Neural progenitor cell (in vitro differentiated cells): ENCODE measurements at regions not wholly inside any gene's neighbourhood (a gene's known extent, or its start where the extent isn't known, plus 50 kb on each side); places are given as distances from the start of the nearest gene placed in this dataset.

ENCODE experiments used
- DNase-seq: peaks from one replicate; pipeline ENCODE4 v3.0.0-alpha.2; 2016; ENCODE audit warnings: low spot score
- H2AFZ ChIP-seq: fragments of 200-600 bp; sonication (generic); replicated peaks from 2 replicates; pipeline ENCODE4 v1.6.1; 2016; ENCODE audit warnings: antibody characterized with exemption
- H3F3A ChIP-seq: fragments of 200-600 bp; sonication (generic); 2 replicates; pipeline ENCODE4 v1.6.1; 2016; ENCODE audit warnings: antibody characterized with exemption, low read depth
- H3K27ac ChIP-seq: fragments of 200-600 bp; sonication (generic); 2 replicates; pipeline ENCODE4 v1.5.1; 2016; ENCODE audit warnings: mild to moderate bottlenecking
- H3K27me3 ChIP-seq: fragments of 200-600 bp; sonication (generic); 2 replicates; pipeline ENCODE4 v1.6.1; 2016; ENCODE audit warnings: mild to moderate bottlenecking, moderate library complexity
- H3K36me3 ChIP-seq: fragments of 200-600 bp; sonication (generic); 2 replicates; pipeline ENCODE4 v1.5.1; 2016
- H3K4me1 ChIP-seq: fragments of 200-600 bp; sonication (generic); 2 replicates; pipeline ENCODE4 v1.6.1; 2016; ENCODE audit warnings: mixed run types
- H3K4me2 ChIP-seq: fragments of 200-600 bp; sonication (generic); 2 replicates; pipeline ENCODE4 v1.6.1; 2016
- H3K4me3 ChIP-seq: fragments of 200-600 bp; sonication (generic); 2 replicates; pipeline ENCODE4 v1.5.1; 2016
- H3K79me2 ChIP-seq: fragments of 200-600 bp; sonication (generic); 2 replicates; pipeline ENCODE4 v1.6.1; 2016; ENCODE audit warnings: low read depth
- H3K9ac ChIP-seq: fragments of 200-600 bp; sonication (generic); 2 replicates; pipeline ENCODE4 v1.6.1; 2016
- H3K9me3 ChIP-seq: fragments of 200-600 bp; sonication (generic); 2 replicates; pipeline ENCODE4 v1.5.1; 2016; ENCODE audit warnings: low read depth
- H4K20me1 ChIP-seq: fragments of 200-600 bp; sonication (generic); 2 replicates; pipeline ENCODE4 v1.6.1; 2016; ENCODE audit warnings: low read depth
- H3K27ac Mint-ChIP-seq: 3 replicates; pipeline ENCODE4 v1.8.0; 2021; ENCODE audit warnings: mixed read lengths
- H3K27me3 Mint-ChIP-seq: 2 replicates; pipeline ENCODE4 v1.8.0; 2022; ENCODE audit warnings: low read depth, mild to moderate bottlenecking, inconsistent platforms, moderate library complexity, mixed read lengths; ENCODE audit not compliant: insufficient read depth
- H3K36me3 Mint-ChIP-seq: 3 replicates; pipeline ENCODE4 v1.8.0; 2021; ENCODE audit warnings: mixed read lengths
- H3K4me1 Mint-ChIP-seq: 3 replicates; pipeline ENCODE4 v1.8.0; 2021; ENCODE audit warnings: mixed read lengths
- H3K4me3 Mint-ChIP-seq: 3 replicates; pipeline ENCODE4 v1.8.0; 2021; ENCODE audit warnings: mild to moderate bottlenecking, moderate library complexity, mixed read lengths
- H3K9me3 Mint-ChIP-seq: 3 replicates; pipeline ENCODE4 v1.8.0; 2020; ENCODE audit warnings: mixed read lengths
- EZH2 ChIP-seq: fragments of 200-600 bp; sonication (generic); IDR thresholded peaks from 2 replicates; pipeline ENCODE4 v1.6.1; 2017; ENCODE audit warnings: antibody characterized with exemption, mild to moderate bottlenecking, moderate library complexity
- EZH2phosphoT487 ChIP-seq: fragments of 200-600 bp; sonication (generic); IDR thresholded peaks from 2 replicates; pipeline ENCODE4 v1.6.1; 2017; ENCODE audit warnings: antibody characterized with exemption
- TF ChIP-seq, protein P1 (sequence below): fragments of 200-600 bp; sonication (generic); IDR thresholded peaks from 2 replicates; pipeline ENCODE4 v1.5.1; 2017; ENCODE audit warnings: antibody characterized with exemption, mild to moderate bottlenecking

- DNase-seq: peak; percentile 4
- Histone ChIP-seq H3K36me3 (no peaks in the 10 kb centered on the region), H3K9me3 (no peaks in the 10 kb centered on the region), H2AFZ (no peak overlapping the region), H3K27me3 (no peaks in the 10 kb centered on the region), H3K79me2 (no peaks in the 10 kb centered on the region), H3K9ac (no peak overlapping the region), H3F3A (no peaks in the 10 kb centered on the region), H3K4me3 (no peak overlapping the region), H3K4me2 (no peak overlapping the region), H3K27ac (no peak overlapping the region), H4K20me1 (no peaks in the 10 kb centered on the region), H3K4me1 (no peaks in the 10 kb centered on the region)
- Mint-ChIP-seq H3K27me3 (no peaks in the 10 kb centered on the region), H3K4me1 (no peaks in the 10 kb centered on the region), H3K4me3 (no peak overlapping the region), H3K9me3 (no peaks in the 10 kb centered on the region), H3K27ac (no peak overlapping the region), H3K36me3 (no peaks in the 10 kb centered on the region)
- TF ChIP-seq EZH2phosphoT487 (no peak), EZH2 (no peak)
- TF ChIP-seq, protein P1, sequence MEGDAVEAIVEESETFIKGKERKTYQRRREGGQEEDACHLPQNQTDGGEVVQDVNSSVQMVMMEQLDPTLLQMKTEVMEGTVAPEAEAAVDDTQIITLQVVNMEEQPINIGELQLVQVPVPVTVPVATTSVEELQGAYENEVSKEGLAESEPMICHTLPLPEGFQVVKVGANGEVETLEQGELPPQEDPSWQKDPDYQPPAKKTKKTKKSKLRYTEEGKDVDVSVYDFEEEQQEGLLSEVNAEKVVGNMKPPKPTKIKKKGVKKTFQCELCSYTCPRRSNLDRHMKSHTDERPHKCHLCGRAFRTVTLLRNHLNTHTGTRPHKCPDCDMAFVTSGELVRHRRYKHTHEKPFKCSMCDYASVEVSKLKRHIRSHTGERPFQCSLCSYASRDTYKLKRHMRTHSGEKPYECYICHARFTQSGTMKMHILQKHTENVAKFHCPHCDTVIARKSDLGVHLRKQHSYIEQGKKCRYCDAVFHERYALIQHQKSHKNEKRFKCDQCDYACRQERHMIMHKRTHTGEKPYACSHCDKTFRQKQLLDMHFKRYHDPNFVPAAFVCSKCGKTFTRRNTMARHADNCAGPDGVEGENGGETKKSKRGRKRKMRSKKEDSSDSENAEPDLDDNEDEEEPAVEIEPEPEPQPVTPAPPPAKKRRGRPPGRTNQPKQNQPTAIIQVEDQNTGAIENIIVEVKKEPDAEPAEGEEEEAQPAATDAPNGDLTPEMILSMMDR: peak; percentile 23
Observed at GRCh38 chr2:83071914-83072313, 1387.2 kb downstream of the SUCLG1 start.

DNA sequence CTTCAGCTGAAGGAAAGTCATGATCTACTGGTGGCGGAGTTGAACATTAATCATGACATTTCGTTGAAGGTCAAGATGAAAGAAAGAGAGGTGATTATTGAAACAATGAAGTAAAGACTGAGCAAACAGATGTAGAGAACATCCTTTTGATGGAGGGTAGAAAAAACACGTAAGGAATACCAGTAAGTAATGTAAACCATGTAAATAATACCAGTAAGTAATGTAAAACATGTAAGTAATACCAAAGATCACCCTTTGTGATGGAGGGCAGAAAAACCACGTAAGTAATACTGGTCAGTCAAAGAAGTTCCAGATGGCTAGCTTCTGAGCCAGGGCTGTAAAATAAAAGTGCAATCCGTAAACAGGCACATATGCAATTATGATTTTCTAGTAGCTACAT lies 1387.7 kb downstream of the SUCLG1 start:
- H4K20me1 ChIP-seq: no peaks in the 10 kb centered on the region
- H2AFZ ChIP-seq: no peak overlapping the region
- no peaks in the 10 kb centered on the region for H3K9me3 ChIP-seq
- no peak overlapping the region for H3K27ac ChIP-seq
- no peaks in the 10 kb centered on the region for H3K4me1 ChIP-seq
- no peaks in the 10 kb centered on the region for H3K36me3 Mint-ChIP-seq
- H3K36me3 ChIP-seq: no peaks in the 10 kb centered on the region
- no peak for DNase-seq
- H3F3A ChIP-seq: no peaks in the 10 kb centered on the region
- H3K79me2 ChIP-seq: no peaks in the 10 kb centered on the region
- H3K9ac ChIP-seq: no peak overlapping the region
- H3K4me3 Mint-ChIP-seq: no peak overlapping the region
- H3K4me3 ChIP-seq: no peak overlapping the region
- no peaks in the 10 kb centered on the region for H3K4me1 Mint-ChIP-seq
- no peaks in the 10 kb centered on the region for H3K27me3 ChIP-seq
- H3K9me3 Mint-ChIP-seq: no peaks in the 10 kb centered on the region
- no peaks in the 10 kb centered on the region for H3K27me3 Mint-ChIP-seq
- TF ChIP-seq, protein P1: no peak
- TF ChIP-seq EZH2phosphoT487 (no peak), EZH2 (no peak)
- H3K4me2 ChIP-seq: no peak overlapping the region
- no peak overlapping the region for H3K27ac Mint-ChIP-seq

DNA sequence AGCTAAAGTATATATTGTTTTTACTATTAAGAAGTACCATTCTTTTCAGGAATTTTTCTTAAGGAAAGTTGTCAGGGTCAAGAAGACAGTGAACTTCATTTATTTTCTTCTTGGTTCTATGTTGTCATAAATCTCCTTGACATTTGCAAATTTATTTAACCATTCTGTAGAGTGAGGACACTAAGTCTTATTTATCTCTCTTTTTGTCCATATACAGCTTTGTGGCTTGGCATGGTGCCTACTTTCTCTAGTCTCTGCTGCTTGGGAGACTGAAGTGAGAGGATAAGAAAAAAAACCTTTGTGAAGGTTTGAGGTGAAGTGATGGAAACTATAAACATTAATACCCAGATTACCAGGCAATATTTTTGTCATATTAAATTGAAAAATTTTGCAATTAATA lies 1389.4 kb downstream of the SUCLG1 start:
- H3K36me3 Mint-ChIP-seq: no peaks in the 10 kb centered on the region

More for the DNA sequence above, 1389.4 kb downstream of the SUCLG1 start:
- no peak overlapping the region for H2AFZ ChIP-seq
- H3K9ac ChIP-seq: no peak overlapping the region
- Mint-ChIP-seq H3K27me3 (no peaks in the 10 kb centered on the region), H3K27ac (no peak overlapping the region), H3K9me3 (no peaks in the 10 kb centered on the region), H3K4me3 (no peak overlapping the region), H3K4me1 (no peaks in the 10 kb centered on the region)
- H3K4me1 ChIP-seq: no peaks in the 10 kb centered on the region
- H3K9me3 ChIP-seq: no peaks in the 10 kb centered on the region
- no peaks in the 10 kb centered on the region for H3K36me3 ChIP-seq
- DNase-seq: no peak
- no peaks in the 10 kb centered on the region for H3F3A ChIP-seq
- no peaks in the 10 kb centered on the region for H3K79me2 ChIP-seq
- no peaks in the 10 kb centered on the region for H4K20me1 ChIP-seq
- H3K27me3 ChIP-seq: no peaks in the 10 kb centered on the region
- H3K4me3 ChIP-seq: no peak overlapping the region
- H3K4me2 ChIP-seq: no peak overlapping the region
- no peak overlapping the region for H3K27ac ChIP-seq
- TF ChIP-seq EZH2phosphoT487: no peak
- no peak for TF ChIP-seq EZH2
- TF ChIP-seq, protein P1: no peak
